ENCODE measurements at regions not wholly inside any gene's neighbourhood (a gene's known extent, or its start where the extent isn't known, plus 50 kb on each side); places are given as distances from the start of the nearest gene placed in this dataset.
A peak's percentile ranks its signal among the peaks of the same experiment; 100 is the strongest.

GRCh38 chr20:59495166-59495565 is 109.2 kb upstream of the PHACTR3 start:
- no peak for DNase-seq (ENCODE audit: low spot score)

- peak; percentile 82 for DNase-seq (ENCODE audit: low spot score)
These were observed 108.3 kb upstream of the PHACTR3 start for GRCh38 chr20:59495894-59496510.

- no peak for DNase-seq (ENCODE audit: low spot score)
These were observed 106.0 kb upstream of the PHACTR3 start for GRCh38 chr20:59498291-59498690.

- DNase-seq (ENCODE audit: low spot score): no peak
These were observed 104.5 kb upstream of the PHACTR3 start for GRCh38 chr20:59499863-59500262.

GRCh38 chr20:59508729-59509128 is 95.6 kb upstream of the PHACTR3 start:
- no peak for DNase-seq (ENCODE audit: low spot score)

- no peak for DNase-seq (ENCODE audit: low spot score)
These were observed 91.7 kb upstream of the PHACTR3 start for GRCh38 chr20:59512651-59513050.

GRCh38 chr20:59514554-59514953 is 89.8 kb upstream of the PHACTR3 start:
- no peak for DNase-seq (ENCODE audit: low spot score)

GRCh38 chr20:59515013-59515905 is 89.1 kb upstream of the PHACTR3 start:
- DNase-seq (ENCODE audit: low spot score): peak; percentile 82

GRCh38 chr20:59515906-59516209 is 88.5 kb upstream of the PHACTR3 start:
- DNase-seq (ENCODE audit: low spot score): no peak

GRCh38 chr20:59518881-59519706 is 85.2 kb upstream of the PHACTR3 start:
- DNase-seq (ENCODE audit: low spot score): peak; percentile 88

- no peak for DNase-seq (ENCODE audit: low spot score)
These were observed 84.7 kb upstream of the PHACTR3 start for GRCh38 chr20:59519707-59520014.

- no peak for DNase-seq (ENCODE audit: low spot score)
These were observed 83.5 kb upstream of the PHACTR3 start for GRCh38 chr20:59520814-59521213.

- DNase-seq (ENCODE audit: low spot score): peak; percentile 67
These were observed 78.7 kb upstream of the PHACTR3 start for GRCh38 chr20:59525500-59526241.

GRCh38 chr20:59526242-59527225 is 77.8 kb upstream of the PHACTR3 start:
- DNase-seq (ENCODE audit: low spot score): no peak

- no peak for DNase-seq (ENCODE audit: low spot score)
These were observed 73.6 kb upstream of the PHACTR3 start for GRCh38 chr20:59530782-59531181.

GRCh38 chr20:59537991-59538390 is 66.3 kb upstream of the PHACTR3 start:
- DNase-seq (ENCODE audit: low spot score): no peak

- DNase-seq (ENCODE audit: low spot score): no peak
These were observed 56.7 kb upstream of the PHACTR3 start for GRCh38 chr20:59547596-59547995.
